ENCODE measurements at regions not wholly inside any gene's neighbourhood (a gene's known extent, or its start where the extent isn't known, plus 50 kb on each side); places are given as distances from the start of the nearest gene placed in this dataset.
"Not testable (repeated sequence)": the region's sequence is repeated elsewhere in the genome, so short reads cannot be mapped to it uniquely, and the experiment has no call there.

DNA sequence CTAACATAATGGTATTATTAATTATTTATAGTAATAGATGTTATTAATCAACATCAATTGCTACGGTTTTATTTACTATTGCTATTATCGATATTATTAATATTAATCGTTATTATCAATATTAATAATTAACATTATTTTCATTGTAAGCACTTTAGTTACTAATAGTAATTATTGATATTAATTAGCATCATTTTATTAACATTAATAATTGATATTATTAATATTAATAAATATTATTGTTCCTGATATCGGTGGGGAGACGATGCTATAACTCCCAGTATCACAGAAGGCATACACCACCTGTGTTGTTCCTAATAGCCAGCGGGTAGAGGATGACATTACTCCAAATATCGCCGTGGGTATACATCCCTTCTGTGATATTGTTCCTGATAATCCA lies 335.5 kb downstream of the MEX3B start:
- no peak for DNase-seq (ENCODE audit: low read depth)
- no peaks in the 10 kb centered on the region for H3K27me3 ChIP-seq (replicated peaks; ENCODE audit: control insufficient read depth, insufficient read depth, low read length)
- no peaks in the 10 kb centered on the region for H3K4me1 ChIP-seq (ENCODE audit: control insufficient read depth, insufficient read depth, low read length)
- no peak overlapping the region for H3K9ac ChIP-seq (ENCODE audit: low read length)
- no peak overlapping the region for H3K4me3 ChIP-seq (ENCODE audit: low read length)
- H3K36me3 ChIP-seq (ENCODE audit: control insufficient read depth, insufficient read depth, low read length, severe bottlenecking), result no peaks in the 10 kb centered on the region
- no peaks in the 10 kb centered on the region for H3K9me3 ChIP-seq (ENCODE audit: control insufficient read depth, low read length)

GRCh38 chr15:81706816-81707346 lies 332.9 kb upstream of the TMC3 start:
- not testable (repeated sequence) for H3K27me3 ChIP-seq (replicated peaks; ENCODE audit: control insufficient read depth, insufficient read depth, low read length); H3K4me3 ChIP-seq (ENCODE audit: low read length)

DNA sequence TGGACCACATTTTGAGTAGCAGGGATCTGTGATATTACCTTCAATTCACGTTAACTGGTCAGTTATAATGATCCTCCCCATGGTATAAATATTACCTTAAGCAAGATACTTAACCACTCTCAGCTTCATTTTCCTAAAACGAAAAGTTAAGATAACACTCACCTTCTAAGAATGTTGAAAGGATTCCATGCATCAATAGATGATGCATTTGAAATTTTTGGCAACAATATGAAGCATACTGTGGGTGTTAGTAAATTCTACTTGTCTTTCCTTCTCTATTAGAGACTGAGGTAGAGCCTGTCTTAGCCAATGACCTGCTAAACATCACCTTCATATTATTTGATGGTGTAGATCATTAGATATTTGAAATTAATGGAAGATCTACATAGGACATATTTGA lies 331.7 kb upstream of the TMC3 start:
- not testable (repeated sequence) for H3K4me1 ChIP-seq (ENCODE audit: control insufficient read depth, insufficient read depth, low read length); H3K9me3 ChIP-seq (ENCODE audit: control insufficient read depth, low read length); H3K36me3 ChIP-seq (ENCODE audit: control insufficient read depth, insufficient read depth, low read length, severe bottlenecking); H3K4me3 ChIP-seq (ENCODE audit: low read length); H3K27me3 ChIP-seq (replicated peaks; ENCODE audit: control insufficient read depth, insufficient read depth, low read length); DNase-seq (ENCODE audit: low read depth); H3K9ac ChIP-seq (ENCODE audit: low read length)

More at GRCh38 chr15:81706816-81707346, 332.9 kb upstream of the TMC3 start:
- H3K36me3 ChIP-seq (ENCODE audit: control insufficient read depth, insufficient read depth, low read length, severe bottlenecking); DNase-seq (ENCODE audit: low read depth); H3K4me1 ChIP-seq (ENCODE audit: control insufficient read depth, insufficient read depth, low read length); H3K9me3 ChIP-seq (ENCODE audit: control insufficient read depth, low read length); H3K9ac ChIP-seq (ENCODE audit: low read length): not testable (repeated sequence)

DNA sequence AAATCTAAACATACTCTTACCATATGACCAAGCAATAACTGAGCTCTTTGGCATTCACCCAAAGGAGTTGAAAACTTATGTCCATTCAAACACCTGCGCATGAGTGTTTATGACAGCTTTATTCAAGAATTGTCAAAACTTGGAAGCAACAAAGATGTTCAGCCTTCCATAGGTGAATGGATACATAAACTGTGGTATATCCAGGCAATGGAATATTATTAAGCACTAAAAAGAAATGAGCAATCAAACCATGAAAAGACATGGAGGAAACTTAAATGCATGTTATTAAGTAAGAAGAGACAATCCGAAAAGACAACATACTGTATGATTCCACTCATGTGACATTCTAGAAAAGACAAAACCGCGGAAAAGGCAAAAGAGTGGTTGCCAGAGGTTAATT lies 312.0 kb upstream of the TMC3 start:
- Histone ChIP-seq H3K9me3 (ENCODE audit: control insufficient read depth, low read length) (peaks cover 15% of the 10 kb centered on the region), H3K4me1 (ENCODE audit: control insufficient read depth, insufficient read depth, low read length) (no peaks in the 10 kb centered on the region), H3K4me3 (ENCODE audit: low read length) (no peak overlapping the region), H3K36me3 (ENCODE audit: control insufficient read depth, insufficient read depth, low read length, severe bottlenecking) (no peaks in the 10 kb centered on the region), H3K9ac (ENCODE audit: low read length) (no peak overlapping the region), H3K27me3 (replicated peaks; ENCODE audit: control insufficient read depth, insufficient read depth, low read length) (no peaks in the 10 kb centered on the region)
- no peak for DNase-seq (ENCODE audit: low read depth)

GRCh38 chr15:81685237-81685636 lies 311.2 kb upstream of the TMC3 start:
- H3K36me3 ChIP-seq (ENCODE audit: control insufficient read depth, insufficient read depth, low read length, severe bottlenecking), result no peaks in the 10 kb centered on the region
- no peak for DNase-seq (ENCODE audit: low read depth)
- no peaks in the 10 kb centered on the region for H3K27me3 ChIP-seq (replicated peaks; ENCODE audit: control insufficient read depth, insufficient read depth, low read length)
- no peak overlapping the region for H3K9ac ChIP-seq (ENCODE audit: low read length)
- peaks cover 15% of the 10 kb centered on the region for H3K9me3 ChIP-seq (ENCODE audit: control insufficient read depth, low read length)
- no peaks in the 10 kb centered on the region for H3K4me1 ChIP-seq (ENCODE audit: control insufficient read depth, insufficient read depth, low read length)
- no peak overlapping the region for H3K4me3 ChIP-seq (ENCODE audit: low read length)

DNA sequence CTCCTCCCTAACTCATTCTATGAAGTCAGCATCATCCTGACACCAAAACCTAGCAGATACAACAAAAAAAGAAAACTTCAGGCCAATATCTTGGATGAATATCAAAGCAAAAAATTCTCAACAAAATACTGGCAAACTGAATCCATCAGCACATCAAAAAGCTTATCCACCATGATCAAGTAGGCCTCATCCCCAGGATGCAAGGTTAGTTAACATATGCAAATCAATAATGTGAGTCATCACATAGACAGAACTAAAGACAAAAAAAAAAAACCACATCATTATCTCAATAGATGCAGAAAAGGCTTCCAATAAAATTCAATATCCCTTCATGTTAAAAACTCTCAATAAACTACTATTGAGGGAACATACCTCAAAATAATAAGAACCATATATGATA lies 306.8 kb upstream of the TMC3 start:
- Histone ChIP-seq H3K9me3 (ENCODE audit: control insufficient read depth, low read length) (peaks cover 13% of the 10 kb centered on the region), H3K36me3 (ENCODE audit: control insufficient read depth, insufficient read depth, low read length, severe bottlenecking) (no peaks in the 10 kb centered on the region), H3K27me3 (replicated peaks; ENCODE audit: control insufficient read depth, insufficient read depth, low read length) (no peaks in the 10 kb centered on the region), H3K4me3 (ENCODE audit: low read length) (no peak overlapping the region), H3K9ac (ENCODE audit: low read length) (no peak overlapping the region), H3K4me1 (ENCODE audit: control insufficient read depth, insufficient read depth, low read length) (no peaks in the 10 kb centered on the region)
- no peak for DNase-seq (ENCODE audit: low read depth)

GRCh38 chr15:81666839-81667238 lies 292.8 kb upstream of the TMC3 start:
- Histone ChIP-seq H3K9me3 (ENCODE audit: control insufficient read depth, low read length) (no peaks in the 10 kb centered on the region), H3K36me3 (ENCODE audit: control insufficient read depth, insufficient read depth, low read length, severe bottlenecking) (no peaks in the 10 kb centered on the region), H3K4me1 (ENCODE audit: control insufficient read depth, insufficient read depth, low read length) (no peaks in the 10 kb centered on the region), H3K4me3 (ENCODE audit: low read length) (no peak overlapping the region), H3K27me3 (replicated peaks; ENCODE audit: control insufficient read depth, insufficient read depth, low read length) (no peaks in the 10 kb centered on the region), H3K9ac (ENCODE audit: low read length) (no peak overlapping the region)
- DNase-seq (ENCODE audit: low read depth), result no peak

- no peak overlapping the region for H3K4me3 ChIP-seq (ENCODE audit: low read length)
- H3K9me3 ChIP-seq (ENCODE audit: control insufficient read depth, low read length), result no peaks in the 10 kb centered on the region
- no peak overlapping the region for H3K9ac ChIP-seq (ENCODE audit: low read length)
- H3K36me3 ChIP-seq (ENCODE audit: control insufficient read depth, insufficient read depth, low read length, severe bottlenecking), result no peaks in the 10 kb centered on the region
- no peaks in the 10 kb centered on the region for H3K4me1 ChIP-seq (ENCODE audit: control insufficient read depth, insufficient read depth, low read length)
- no peak for DNase-seq (ENCODE audit: low read depth)
- no peaks in the 10 kb centered on the region for H3K27me3 ChIP-seq (replicated peaks; ENCODE audit: control insufficient read depth, insufficient read depth, low read length)
Observed at GRCh38 chr15:81660976-81661375, 287.0 kb upstream of the TMC3 start.

GRCh38 chr15:81653259-81653658 lies 279.2 kb upstream of the TMC3 start:
- DNase-seq (ENCODE audit: low read depth), result no peak
- Histone ChIP-seq H3K4me3 (ENCODE audit: low read length) (no peak overlapping the region), H3K9me3 (ENCODE audit: control insufficient read depth, low read length) (no peaks in the 10 kb centered on the region), H3K36me3 (ENCODE audit: control insufficient read depth, insufficient read depth, low read length, severe bottlenecking) (no peaks in the 10 kb centered on the region), H3K9ac (ENCODE audit: low read length) (no peak overlapping the region), H3K27me3 (replicated peaks; ENCODE audit: control insufficient read depth, insufficient read depth, low read length) (no peaks in the 10 kb centered on the region), H3K4me1 (ENCODE audit: control insufficient read depth, insufficient read depth, low read length) (no peaks in the 10 kb centered on the region)

- Histone ChIP-seq H3K9me3 (ENCODE audit: control insufficient read depth, low read length) (no peaks in the 10 kb centered on the region), H3K4me3 (ENCODE audit: low read length) (no peak overlapping the region), H3K9ac (ENCODE audit: low read length) (no peak overlapping the region), H3K27me3 (replicated peaks; ENCODE audit: control insufficient read depth, insufficient read depth, low read length) (no peaks in the 10 kb centered on the region), H3K4me1 (ENCODE audit: control insufficient read depth, insufficient read depth, low read length) (no peaks in the 10 kb centered on the region), H3K36me3 (ENCODE audit: control insufficient read depth, insufficient read depth, low read length, severe bottlenecking) (no peaks in the 10 kb centered on the region)
- DNase-seq (ENCODE audit: low read depth), result no peak
Observed at GRCh38 chr15:81645470-81645869, 271.5 kb upstream of the TMC3 start.

- DNase-seq (ENCODE audit: low read depth), result no peak
- Histone ChIP-seq H3K4me1 (ENCODE audit: control insufficient read depth, insufficient read depth, low read length) (no peaks in the 10 kb centered on the region), H3K9me3 (ENCODE audit: control insufficient read depth, low read length) (peaks cover 3% of the 10 kb centered on the region), H3K36me3 (ENCODE audit: control insufficient read depth, insufficient read depth, low read length, severe bottlenecking) (no peaks in the 10 kb centered on the region), H3K4me3 (ENCODE audit: low read length) (no peak overlapping the region), H3K9ac (ENCODE audit: low read length) (no peak overlapping the region), H3K27me3 (replicated peaks; ENCODE audit: control insufficient read depth, insufficient read depth, low read length) (no peaks in the 10 kb centered on the region)
Observed at GRCh38 chr15:81643771-81644170, 269.8 kb upstream of the TMC3 start.

DNA sequence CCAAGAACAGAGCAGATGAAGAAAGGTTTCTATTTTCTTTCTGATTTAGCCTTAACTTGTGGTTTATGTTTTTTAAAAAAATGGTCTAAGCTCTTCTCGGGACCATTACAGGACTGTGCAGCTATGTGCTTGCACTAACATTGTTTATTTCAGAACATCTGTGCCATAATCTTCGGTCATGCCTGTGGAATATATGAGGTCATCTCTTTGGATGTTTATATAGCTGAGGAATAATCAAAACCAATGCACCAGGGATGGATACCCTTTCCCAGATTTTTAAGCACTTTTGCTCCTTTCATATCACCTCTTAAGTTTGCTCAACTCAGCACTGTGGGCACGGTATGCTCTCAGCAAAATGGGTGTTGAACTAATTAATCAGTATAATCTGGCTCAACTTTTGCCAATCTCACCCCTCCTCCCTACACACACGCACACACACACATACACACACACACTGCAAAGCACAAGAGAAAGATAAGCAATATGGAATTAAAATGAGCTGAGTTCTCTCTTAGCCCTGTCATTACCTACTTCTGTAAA lies 268.5 kb upstream of the TMC3 start:
- H3K27me3 ChIP-seq (replicated peaks; ENCODE audit: control insufficient read depth, insufficient read depth, low read length), result no peaks in the 10 kb centered on the region

More for the DNA sequence above, 268.5 kb upstream of the TMC3 start:
- peaks cover 3% of the 10 kb centered on the region for H3K9me3 ChIP-seq (ENCODE audit: control insufficient read depth, low read length)
- H3K36me3 ChIP-seq (ENCODE audit: control insufficient read depth, insufficient read depth, low read length, severe bottlenecking), result no peaks in the 10 kb centered on the region
- no peak overlapping the region for H3K9ac ChIP-seq (ENCODE audit: low read length)
- no peak overlapping the region for H3K4me3 ChIP-seq (ENCODE audit: low read length)
- DNase-seq (ENCODE audit: low read depth), result peak; percentile 84
- no peaks in the 10 kb centered on the region for H3K4me1 ChIP-seq (ENCODE audit: control insufficient read depth, insufficient read depth, low read length)

Data from adipocyte (in vitro differentiated cells).